Motor neuron (in vitro differentiated cells): ENCODE measurements at regions not wholly inside any gene's neighbourhood (a gene's known extent, or its start where the extent isn't known, plus 50 kb on each side); places are given as distances from the start of the nearest gene placed in this dataset.
A peak's percentile ranks its signal among the peaks of the same experiment; 100 is the strongest.

ENCODE experiments used
- ATAC-seq, 8 experiments: fragments of 200-7000 bp; cut with Tn5 transposase; replicated peaks in 6 of 8; 2 replicates each; pipeline ENCODE4 v1.8.0; 2021; ENCODE audit warnings: mild to moderate bottlenecking in 8 of 8, moderate library complexity in 8 of 8
- H3K27ac ChIP-seq, 2 donors: fragments of 250-450 bp; sonication (Bioruptor Pico); 2 replicates each; pipeline ENCODE4 v1.9.0; 2021; ENCODE audit warnings: antibody characterized with exemption in 2 of 2, mild to moderate bottlenecking in 2 of 2, moderate library complexity in 1 of 2
- H3K4me1 ChIP-seq, 2 donors: fragments of 250-450 bp; sonication (Bioruptor Pico); replicated peaks in 1 of 2; 2 replicates each; pipeline ENCODE4 v1.6.1; 2021; ENCODE audit warnings: antibody characterized with exemption in 2 of 2, mild to moderate bottlenecking in 2 of 2, moderate library complexity in 1 of 2
- H3K4me3 ChIP-seq, 5 donors: fragments of 250-450 bp; sonication (Bioruptor Pico); 2 replicates each; pipeline ENCODE4 v1.9.0; 2021; ENCODE audit warnings: antibody characterized with exemption in 5 of 5, mild to moderate bottlenecking in 5 of 5, moderate library complexity in 4 of 5
- WGBS, 10 experiments: fragments of 450-650 bp; shearing (Covaris generic); methylation state at CpG; one replicate each; pipeline ENCODE4 v1.0.0; 2022; 5-methylcytosine and 5-hydroxymethylcytosine counted together
- in situ Hi-C, 9 experiments: fragments of 400-800 bp; cut with MboI; loops; one replicate each; pipeline ENCODE4 v1.15.0; 2021; ENCODE audit warnings: low sequenced_read_pairs in 9 of 9, low pct_unique_long_range_greater_than_20kb in 2 of 9; ENCODE audit not compliant: unreplicated experiment in 9 of 9

DNA sequence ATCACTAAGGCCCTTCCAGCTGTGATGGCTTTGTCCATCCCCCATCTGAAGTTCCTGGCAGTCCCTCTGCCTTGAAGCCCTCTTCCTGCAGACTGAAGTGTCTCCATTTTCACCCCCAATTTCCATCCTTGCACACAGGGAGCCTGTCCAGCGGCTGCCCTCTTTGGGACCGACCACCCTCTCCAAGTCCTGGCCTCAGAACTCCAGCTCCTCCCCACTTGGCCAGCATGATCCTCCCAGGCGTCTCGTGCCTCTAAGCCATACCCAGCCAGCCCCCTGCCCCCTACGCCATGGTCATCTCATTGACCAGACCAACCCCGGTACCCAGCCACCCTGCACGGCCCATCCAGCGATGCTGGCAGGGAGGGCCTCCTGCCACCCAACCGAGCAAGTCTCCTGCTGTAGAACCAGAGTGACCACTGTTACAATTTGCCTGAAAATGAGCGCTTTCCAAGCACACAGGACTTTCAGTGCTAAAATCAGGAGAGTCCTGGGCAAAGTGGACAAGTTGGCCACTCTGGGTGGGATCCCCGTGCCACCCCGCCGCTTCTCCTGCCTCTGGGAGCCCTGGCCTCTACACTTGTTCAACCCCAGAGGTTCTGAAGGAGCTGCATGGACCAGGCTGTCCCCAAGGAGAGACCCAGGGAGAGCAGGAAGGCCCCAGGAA, 362.0 kb downstream of the SEC14L1 start:
- no peak overlapping the region for H3K4me3 ChIP-seq
- WGBS, 10 experiments: 88 to 100% (median 98%) methylated on average over 1 to 7 of the region's 13 CpGs; no CpG with 5 or more reads in 5 of the 10 experiments
- in situ Hi-C loops: no loop called here
- peaks cover 5 to 6% of the 10 kb centered on the region in 2 donors for H3K4me1 ChIP-seq
- H3K27ac ChIP-seq: no peak overlapping the region
- ATAC-seq: no peak

DNA sequence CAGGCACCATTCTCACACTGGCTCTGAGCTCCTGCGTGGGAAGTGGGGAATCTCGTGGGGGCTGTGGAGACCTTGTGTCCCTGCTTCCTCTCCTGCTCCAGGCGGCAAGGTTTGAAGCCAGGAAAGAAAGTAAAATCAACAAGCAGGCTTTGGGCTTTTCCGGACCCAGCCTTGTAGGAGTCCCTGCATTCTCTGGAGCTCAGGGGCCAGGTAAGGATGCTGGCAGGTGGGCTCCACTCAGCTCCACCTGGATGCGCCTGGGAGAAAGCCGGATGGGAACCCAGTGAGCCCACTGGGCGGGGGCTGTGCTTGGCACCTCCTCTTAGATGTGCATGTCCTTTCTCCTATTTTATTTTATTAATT, 362.5 kb downstream of the SEC14L1 start:
- in situ Hi-C loops: no loop called here
- Histone ChIP-seq H3K27ac (no peak overlapping the region), H3K4me3 (no peak overlapping the region), H3K4me1 (peaks cover 5 to 6% of the 10 kb centered on the region in 2 donors)
- 70 to 100% (median 86%) methylated on average over 1 to 3 of the region's 7 CpGs; no CpG with 5 or more reads in 3 of the 10 experiments for WGBS, 10 experiments
- ATAC-seq: no peak

DNA sequence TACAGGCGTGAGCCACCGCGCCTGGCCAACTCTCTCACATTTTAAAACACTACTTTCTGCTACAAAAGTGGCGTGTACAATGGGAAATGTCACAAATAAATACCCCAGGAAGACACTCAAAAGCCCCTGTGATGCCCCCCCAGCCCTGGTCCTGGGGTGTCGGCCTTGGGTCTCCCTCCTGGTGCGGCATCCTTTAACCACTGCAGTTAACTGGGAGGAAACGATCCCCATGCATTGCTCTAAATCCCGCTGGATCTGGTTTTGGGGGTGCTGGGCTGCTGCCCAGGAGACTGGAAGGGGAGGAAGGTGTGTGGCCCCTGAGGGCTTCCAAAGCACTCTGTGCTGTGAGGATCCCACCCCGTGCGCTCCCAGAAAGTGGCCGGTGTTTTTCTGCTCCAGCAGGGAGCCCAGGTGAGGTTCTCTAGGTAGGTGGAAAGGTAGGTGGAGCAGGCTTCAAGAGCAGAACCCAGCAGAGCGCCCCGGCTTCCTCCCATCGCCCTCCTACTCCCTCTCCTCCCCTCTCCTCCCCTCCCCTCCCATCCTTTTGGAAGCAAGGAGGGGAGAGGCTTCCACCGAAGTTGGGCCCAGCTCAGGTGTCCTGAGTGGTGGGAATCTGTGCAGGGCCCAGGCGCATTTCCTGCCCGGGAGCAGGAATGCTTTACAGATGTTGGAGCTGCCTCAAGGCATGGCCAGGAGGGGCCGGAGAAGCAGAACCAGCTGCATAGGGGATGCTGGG, 363.3 kb downstream of the SEC14L1 start:
- peak in 2 of 8 experiments; percentile 4 to 6 for ATAC-seq
- 57 to 100% (median 80%) methylated on average over 1 to 7 of the region's 18 CpGs; no CpG with 5 or more reads in 5 of the 10 experiments for WGBS, 10 experiments
- Histone ChIP-seq H3K27ac (no peak overlapping the region), H3K4me1 (peaks cover 6 to 9% of the 10 kb centered on the region in 2 donors), H3K4me3 (no peak overlapping the region)
- in situ Hi-C loops: no loop called here

DNA sequence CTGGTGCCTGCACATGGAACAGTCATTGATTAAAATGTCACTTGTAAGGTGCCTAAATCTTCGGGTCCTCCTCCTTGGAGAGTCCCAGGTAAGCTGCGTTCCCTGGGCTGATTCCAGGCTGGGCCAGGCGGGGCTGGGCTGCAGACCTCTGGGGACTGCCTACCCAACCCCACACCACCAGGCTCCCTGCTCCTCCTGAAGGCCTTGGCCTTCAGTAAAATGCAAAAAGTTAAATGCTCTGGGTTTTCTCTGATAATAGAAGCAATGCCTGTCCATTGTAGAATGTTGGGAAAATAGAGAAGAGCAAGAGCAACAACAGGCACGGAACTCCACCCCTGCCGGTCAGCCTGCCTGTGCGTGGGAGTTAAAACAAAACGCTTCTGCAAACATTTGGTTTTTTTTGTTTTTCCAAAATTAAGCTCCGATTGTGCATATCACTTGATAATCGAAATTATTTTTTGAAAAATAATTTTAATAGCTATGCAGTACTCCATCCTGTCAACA, 363.9 kb downstream of the SEC14L1 start:
- Histone ChIP-seq H3K4me1 (peaks cover 6 to 9% of the 10 kb centered on the region in 2 donors), H3K4me3 (no peak overlapping the region), H3K27ac (no peak overlapping the region)
- in situ Hi-C loops: no loop called here
- WGBS, 10 experiments: 20 to 90% (median 65%) methylated on average over 1 to 6 of the region's 9 CpGs
- ATAC-seq: no peak

DNA sequence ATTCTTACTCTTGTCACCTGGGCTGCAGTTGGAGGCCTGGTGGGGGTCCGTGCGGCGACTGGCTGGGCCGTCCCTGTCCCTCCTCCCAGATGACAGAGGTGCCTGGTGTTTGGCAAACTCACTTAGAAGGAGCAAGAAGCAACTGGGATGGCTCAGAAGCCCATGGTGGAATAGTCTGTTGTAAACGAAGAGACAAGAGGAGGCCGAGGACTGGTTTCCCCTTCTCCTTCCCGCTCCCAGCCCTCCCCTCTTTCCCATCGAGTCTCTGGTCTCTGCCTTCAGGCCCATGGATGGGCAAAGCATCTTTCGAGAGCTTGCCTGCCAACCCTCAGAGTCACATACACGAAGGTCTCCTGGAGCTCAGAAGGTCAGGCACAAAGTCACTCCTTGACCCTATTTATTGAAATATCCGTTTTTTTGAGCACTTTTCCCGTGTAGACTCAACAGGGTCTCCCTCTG, 364.4 kb downstream of the SEC14L1 start:
- H3K4me1 ChIP-seq: peaks cover 6 to 9% of the 10 kb centered on the region in 2 donors
- H3K27ac ChIP-seq: no peak overlapping the region
- H3K4me3 ChIP-seq: no peak overlapping the region
- in situ Hi-C loops: no loop called here
- WGBS, 10 experiments: 44 to 90% (median 75%) methylated on average over 1 to 8 of the region's 12 CpGs; no CpG with 5 or more reads in 3 of the 10 experiments
- no peak for ATAC-seq

DNA sequence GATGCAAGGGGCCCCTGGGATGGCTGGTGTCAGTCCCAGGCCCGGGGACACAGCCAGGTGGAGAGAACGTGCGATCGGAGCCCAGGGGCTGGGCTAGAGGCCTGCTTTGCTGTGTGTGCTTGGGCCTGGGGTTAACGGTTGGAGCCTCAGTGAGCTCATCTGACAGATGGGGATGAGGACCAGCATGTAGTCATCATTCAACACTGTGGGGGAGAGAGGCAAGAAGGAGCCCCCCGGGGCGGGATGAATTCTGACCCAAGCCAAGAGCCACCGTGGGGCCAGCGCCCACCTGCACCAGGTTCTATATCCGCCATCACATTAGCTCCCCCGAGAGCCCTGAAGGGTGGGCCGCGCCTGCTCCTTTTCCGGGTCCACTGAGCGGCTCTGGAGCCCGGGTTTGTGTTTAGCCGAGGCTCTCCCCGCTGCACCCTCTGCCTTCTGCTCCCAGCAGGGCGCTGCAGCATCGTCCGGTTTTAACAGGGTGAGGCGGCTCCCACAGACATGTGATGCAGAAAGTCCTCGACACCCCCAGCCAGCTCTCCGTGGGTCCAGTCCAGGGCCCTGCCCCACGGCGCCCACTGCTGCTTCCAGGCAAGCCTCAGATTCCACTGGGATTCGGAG, 365.7 kb downstream of the SEC14L1 start:
- WGBS, 10 experiments: 70 to 100% (median 88%) methylated on average over 1 to 7 of the region's 27 CpGs; no CpG with 5 or more reads in 7 of the 10 experiments
- in situ Hi-C loops: no loop called here
- H3K27ac ChIP-seq: no peak overlapping the region
- ATAC-seq: peak in 3 of 8 experiments; percentile 63 to 71 (median 70)
- peaks cover 6 to 9% of the 10 kb centered on the region in 2 donors for H3K4me1 ChIP-seq
- no peak overlapping the region for H3K4me3 ChIP-seq

DNA sequence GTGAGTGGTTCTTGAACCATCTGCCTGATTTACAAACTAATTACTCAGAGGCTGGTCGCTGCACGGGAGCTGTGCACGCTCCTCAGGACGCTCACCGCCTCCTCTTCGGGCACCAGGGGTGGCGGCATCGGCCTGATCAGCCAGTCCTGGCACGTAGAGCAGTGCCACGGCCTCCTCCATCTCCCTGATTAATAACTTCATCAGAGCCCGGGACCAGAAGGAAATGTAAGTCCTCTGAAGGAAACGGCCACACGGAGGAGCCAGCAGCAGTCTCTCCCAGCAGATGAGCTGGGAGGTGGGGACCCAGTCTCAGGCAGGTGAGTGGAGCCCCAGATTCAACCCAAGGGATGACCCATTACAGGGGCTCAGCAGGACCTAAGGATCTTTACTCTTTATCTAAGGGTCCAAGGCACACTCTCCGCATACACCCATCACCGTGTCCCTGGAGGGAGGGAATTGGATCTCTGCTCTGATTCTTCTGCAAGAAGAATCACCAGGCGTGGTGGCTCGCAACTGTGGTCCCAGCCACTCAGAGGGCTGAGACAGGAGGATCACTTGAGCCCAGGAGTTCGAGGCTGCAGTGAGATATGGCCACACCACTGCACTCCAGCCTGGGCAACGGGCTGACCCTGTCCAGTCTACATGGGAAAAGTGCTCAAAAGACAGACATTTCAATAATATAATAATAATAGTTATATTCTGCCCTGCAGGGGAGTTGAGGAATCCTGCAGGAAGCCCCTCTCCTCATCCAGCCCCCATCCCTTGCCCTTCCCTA, 366.5 kb downstream of the SEC14L1 start:
- WGBS, 10 experiments: 15 to 100% (median 50%) methylated on average over 1 to 6 of the region's 19 CpGs; no CpG with 5 or more reads in 4 of the 10 experiments
- Histone ChIP-seq H3K27ac (no peak overlapping the region), H3K4me1 (peaks cover 6 to 9% of the 10 kb centered on the region in 2 donors), H3K4me3 (no peak overlapping the region)
- ATAC-seq: peak; percentile 5 to 90 (median 87)
- in situ Hi-C loops: no loop called here

DNA sequence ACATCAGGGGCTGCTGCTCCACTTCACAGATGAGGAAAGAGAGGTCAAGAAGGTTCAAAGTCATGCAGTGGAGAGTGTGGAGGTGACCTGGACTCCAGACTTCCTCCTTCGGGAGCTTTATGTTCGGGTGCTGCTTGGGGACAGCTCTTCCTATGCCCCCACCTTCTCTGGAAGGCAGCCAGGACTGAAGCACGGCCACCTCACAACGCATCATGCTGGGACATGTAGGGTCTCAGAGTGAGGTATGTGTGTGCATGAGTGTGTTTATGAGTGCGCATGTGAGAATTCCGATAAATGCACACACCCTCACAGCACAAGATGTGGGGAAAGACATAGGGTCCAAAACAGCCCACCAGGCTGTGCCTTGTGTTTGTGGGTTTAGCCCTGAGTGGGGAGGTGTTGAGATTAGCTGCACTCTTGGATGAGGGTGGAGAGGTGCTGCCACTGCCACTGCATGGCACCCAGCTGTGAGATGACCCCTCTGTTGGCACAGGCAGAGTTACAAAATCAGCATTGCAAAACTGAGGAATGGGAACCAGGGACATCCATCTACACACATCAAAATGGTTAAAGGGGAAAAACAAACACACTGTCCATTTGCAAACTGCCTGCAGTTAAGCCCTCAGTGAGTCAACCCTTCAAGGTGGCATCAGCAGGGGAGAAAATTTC, 367.4 kb downstream of the SEC14L1 start:
- Histone ChIP-seq H3K4me3 (no peak overlapping the region), H3K4me1 (peaks cover 6 to 9% of the 10 kb centered on the region in 2 donors), H3K27ac (no peak overlapping the region)
- in situ Hi-C loops: no loop called here
- ATAC-seq: peak in 3 of 8 experiments; percentile 68 to 83 (median 72)
- WGBS, 10 experiments: 17 to 45% (median 17%) methylated on average over 1 to 6 of the region's 6 CpGs; no CpG with 5 or more reads in 7 of the 10 experiments

DNA sequence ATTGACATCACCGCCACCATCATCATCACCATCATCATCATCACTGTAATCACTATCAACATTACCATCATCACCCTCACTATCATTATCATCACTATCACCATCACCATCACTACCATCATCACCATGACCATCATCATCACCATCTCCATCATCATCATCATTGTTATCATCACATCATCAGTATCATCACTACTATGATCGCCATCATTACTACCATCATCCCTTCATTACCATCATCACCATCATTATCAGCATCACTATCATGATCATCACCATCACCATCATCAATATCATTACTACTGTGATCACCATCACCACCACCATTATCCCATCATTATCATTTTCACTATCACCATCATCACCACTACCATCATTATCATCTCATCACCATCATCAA, 368.3 kb downstream of the SEC14L1 start:
- WGBS, 10 experiments: 75 to 100% (median 94%) methylated on average over 1 to 2 of the region's 2 CpGs
- Histone ChIP-seq H3K4me3 (no peak overlapping the region), H3K27ac (no peak overlapping the region), H3K4me1 (peaks cover 6 to 9% of the 10 kb centered on the region in 2 donors)
- in situ Hi-C loops: no loop called here
- ATAC-seq: no peak

DNA sequence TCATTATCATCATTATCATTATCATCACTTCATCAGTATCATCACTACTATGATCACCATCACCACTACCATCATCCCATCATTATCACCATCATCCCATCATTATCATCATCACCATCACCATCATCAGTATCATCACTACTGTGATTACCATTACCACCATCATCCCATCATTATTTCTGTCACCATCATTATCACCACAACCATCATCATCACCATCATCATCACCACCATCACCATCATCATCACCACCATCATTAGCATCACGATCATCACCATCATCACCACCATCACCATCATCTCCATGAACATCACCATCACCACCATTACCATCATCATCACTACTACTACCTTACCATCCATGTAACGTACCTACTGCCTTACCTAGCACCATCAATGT, 368.8 kb downstream of the SEC14L1 start:
- 69 to 100% (median 100%) methylated on average over 1 to 2 of the region's 2 CpGs for WGBS, 10 experiments
- no peak for ATAC-seq
- Histone ChIP-seq H3K27ac (no peak overlapping the region), H3K4me1 (peaks cover 6 to 9% of the 10 kb centered on the region in 2 donors), H3K4me3 (no peak overlapping the region)
- in situ Hi-C loops: no loop called here

DNA sequence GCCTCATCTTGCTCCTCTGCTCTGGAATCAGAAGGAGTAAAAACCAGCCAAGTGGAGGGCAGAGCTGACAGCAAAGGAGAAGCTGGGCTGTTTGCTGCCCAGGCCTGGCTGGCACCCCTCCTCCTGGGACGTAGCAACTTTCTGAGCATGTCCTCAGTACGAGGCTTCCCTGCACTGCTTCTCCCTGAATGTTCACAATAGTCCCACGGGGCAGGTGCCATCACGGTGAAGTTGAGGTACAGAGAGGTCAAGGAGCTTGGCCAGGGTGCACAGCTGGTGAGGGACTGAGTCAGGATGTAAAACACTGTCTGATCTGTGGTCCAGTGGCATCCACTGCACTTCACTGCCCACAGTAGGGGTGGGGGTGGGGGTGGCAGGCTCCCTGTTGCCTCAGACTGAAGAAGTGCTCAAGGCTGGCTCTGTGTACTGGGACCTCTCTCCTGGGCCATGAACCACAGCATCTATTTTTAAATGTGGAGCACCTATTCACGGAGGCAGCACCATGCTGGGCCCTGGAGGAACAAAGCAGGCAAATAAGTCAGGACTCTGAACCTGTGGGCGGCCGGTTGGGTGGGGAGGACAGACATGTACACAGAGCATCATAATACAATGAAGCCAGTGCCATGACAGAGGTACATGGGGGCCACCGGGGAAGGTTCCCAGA, 369.5 kb downstream of the SEC14L1 start:
- 14 to 100% (median 81%) methylated on average over 1 to 6 of the region's 8 CpGs; no CpG with 5 or more reads in 2 of the 10 experiments for WGBS, 10 experiments
- Histone ChIP-seq H3K27ac (no peak overlapping the region), H3K4me1 (peaks cover 6 to 9% of the 10 kb centered on the region in 2 donors), H3K4me3 (no peak overlapping the region)
- ATAC-seq: no peak
- in situ Hi-C loops: no loop called here
